Hepatic stellate cell (primary cell): ENCODE measurements at regions not wholly inside any gene's neighbourhood (a gene's known extent, or its start where the extent isn't known, plus 50 kb on each side); places are given as distances from the start of the nearest gene placed in this dataset.
"Not testable (repeated sequence)": the region's sequence is repeated elsewhere in the genome, so short reads cannot be mapped to it uniquely, and the experiment has no call there.

Experiments used
- DNase-seq: peaks from one replicate; pipeline ENCODE4 v3.0.0; 2011; ENCODE audit warnings: low spot score

GRCh38 chr6:134452906-134453305, 135.0 kb upstream of the SGK1 start:
- no peak for DNase-seq

DNA sequence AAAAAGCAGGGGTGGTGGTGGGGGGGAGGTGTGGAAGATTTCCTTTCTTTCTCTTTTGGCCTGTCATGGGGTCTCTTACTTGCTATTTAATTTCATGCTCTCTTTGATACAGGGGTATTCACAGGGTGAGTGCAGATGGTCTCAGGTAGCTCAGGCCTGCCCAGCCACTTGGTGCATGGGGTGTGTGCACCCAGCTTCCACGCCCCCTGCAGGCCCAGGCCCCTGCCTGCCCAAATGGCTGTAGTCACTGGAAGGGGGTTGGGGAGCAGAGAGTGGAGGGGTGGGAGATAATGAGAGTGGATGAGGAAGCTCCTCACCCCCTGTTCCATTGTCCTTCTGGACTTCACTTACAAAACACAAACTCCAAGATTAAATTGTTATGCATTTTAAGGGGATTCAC, 133.6 kb upstream of the SGK1 start:
- no peak for DNase-seq

- no peak for DNase-seq
Observed at GRCh38 chr6:134449781-134450180, 131.9 kb upstream of the SGK1 start.

- no peak for DNase-seq
Observed at GRCh38 chr6:134449004-134449403, 131.1 kb upstream of the SGK1 start.

- peak; percentile 38 for DNase-seq
Observed at GRCh38 chr6:134447883-134448387, 130.0 kb upstream of the SGK1 start.

GRCh38 chr6:134447423-134447822, 129.5 kb upstream of the SGK1 start:
- no peak for DNase-seq

- DNase-seq: no peak
Observed at GRCh38 chr6:134446896-134447295, 129.0 kb upstream of the SGK1 start.

GRCh38 chr6:134446218-134446848, 128.4 kb upstream of the SGK1 start:
- no peak for DNase-seq

GRCh38 chr6:134443009-134443408, 125.1 kb upstream of the SGK1 start:
- DNase-seq: no peak

DNA sequence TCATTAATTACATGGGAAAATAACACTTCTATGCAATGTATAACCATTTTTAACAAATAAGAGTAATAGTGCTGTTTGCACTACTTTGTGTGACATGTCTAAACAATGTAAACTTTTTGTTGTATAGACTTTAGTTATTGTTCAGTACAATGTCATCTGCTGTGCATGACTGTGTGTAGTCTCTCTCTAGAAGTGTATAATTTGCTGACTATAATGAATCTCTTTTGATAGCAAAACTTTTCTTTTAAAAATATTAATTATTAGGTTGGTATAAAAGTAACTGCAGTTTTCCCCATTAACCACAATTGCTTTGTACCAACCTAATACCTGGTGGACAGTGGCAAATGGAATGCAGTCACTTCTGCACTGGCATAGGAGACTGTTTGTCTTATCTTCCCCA, 124.2 kb upstream of the SGK1 start:
- DNase-seq: no peak

GRCh38 chr6:134438837-134439236, 120.9 kb upstream of the SGK1 start:
- DNase-seq: no peak

- DNase-seq: no peak
Observed at GRCh38 chr6:134437376-134437775, 119.5 kb upstream of the SGK1 start.

GRCh38 chr6:134436950-134437349, 119.0 kb upstream of the SGK1 start:
- DNase-seq: no peak

GRCh38 chr6:134436281-134436815, 118.4 kb upstream of the SGK1 start:
- DNase-seq: peak; percentile 73

- no peak for DNase-seq
Observed at GRCh38 chr6:134435814-134436280, 117.9 kb upstream of the SGK1 start.

GRCh38 chr6:134434019-134434942, 116.4 kb upstream of the SGK1 start:
- no peak for DNase-seq

DNA sequence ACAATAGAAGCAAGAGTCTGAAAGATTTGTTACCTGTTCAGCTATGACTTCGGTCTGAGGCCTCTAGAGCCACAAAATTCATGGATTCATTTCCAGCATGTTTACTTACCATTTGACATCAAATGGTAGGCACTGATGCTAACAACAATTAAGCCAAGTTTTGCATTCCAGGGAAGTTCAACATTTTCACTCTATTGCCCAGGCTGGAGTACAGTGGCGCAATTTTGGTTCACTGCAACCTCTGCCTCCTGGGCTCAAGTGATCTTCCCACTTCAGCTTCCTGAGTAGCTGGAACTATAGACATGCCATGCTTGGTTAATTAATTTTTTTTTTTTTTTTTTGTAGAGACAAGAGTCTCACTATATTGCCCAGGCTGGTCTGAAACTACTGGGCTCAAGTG, 114.1 kb upstream of the SGK1 start:
- DNase-seq: no peak

- DNase-seq: no peak
Observed at GRCh38 chr6:134431421-134431859, 113.5 kb upstream of the SGK1 start.

GRCh38 chr6:134429861-134430380, 112.0 kb upstream of the SGK1 start:
- DNase-seq: no peak

DNA sequence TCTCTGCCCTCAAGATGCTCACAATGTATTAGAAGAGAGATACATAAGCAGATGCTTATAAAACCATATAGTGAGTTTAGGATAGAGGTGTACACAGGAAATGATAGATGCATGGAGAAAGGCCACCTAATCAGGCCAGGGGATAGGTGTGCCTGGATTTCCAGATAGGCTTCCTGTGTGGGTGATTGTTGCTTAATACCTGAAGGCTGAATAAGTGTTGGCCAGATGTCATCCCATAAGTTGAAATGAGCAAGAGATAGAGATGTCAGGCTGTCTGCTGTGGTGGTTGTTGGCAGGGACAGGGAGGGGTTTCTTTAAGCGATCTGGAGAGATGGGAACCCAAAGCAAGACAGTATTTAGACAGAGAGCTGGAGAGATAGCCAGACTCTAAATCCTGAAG, 109.8 kb upstream of the SGK1 start:
- no peak for DNase-seq

DNA sequence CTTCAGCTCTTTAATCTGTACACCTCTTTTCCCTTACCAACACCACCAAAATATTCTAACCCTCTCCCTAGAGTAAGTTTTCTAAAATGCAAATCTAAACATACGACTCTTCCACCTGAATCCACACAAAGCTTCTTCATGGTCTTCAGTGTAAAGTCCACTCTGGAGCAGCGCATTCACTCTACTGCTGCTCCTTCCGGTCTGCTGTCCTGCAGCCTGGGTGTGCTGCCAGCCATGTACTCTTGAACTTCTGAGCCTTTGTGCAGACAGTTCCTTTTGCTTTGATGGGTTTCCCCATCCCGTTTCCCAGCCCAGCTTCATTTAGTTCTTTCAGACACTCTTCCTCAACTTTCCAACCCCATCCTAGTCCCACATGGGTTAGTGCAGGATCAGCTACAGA, 108.7 kb upstream of the SGK1 start:
- no peak for DNase-seq

- not testable (repeated sequence) for DNase-seq
Observed at GRCh38 chr6:134425917-134426316, 108.0 kb upstream of the SGK1 start.

- DNase-seq: no peak
Observed at GRCh38 chr6:134425513-134425912, 107.6 kb upstream of the SGK1 start.
